ENCODE measurements at regions not wholly inside any gene's neighbourhood (a gene's known extent, or its start where the extent isn't known, plus 50 kb on each side); places are given as distances from the start of the nearest gene placed in this dataset.

- Histone ChIP-seq H4K20me1 (replicated peaks; ENCODE audit: control insufficient read depth, extremely low read depth, insufficient read depth, low read length) (no peaks in the 10 kb centered on the region), H3K27ac (ENCODE audit: insufficient read depth, low read depth, low read length) (no peak overlapping the region), H3K4me2 (ENCODE audit: insufficient read depth, low read length) (no peak overlapping the region), H3K9me3 (replicated peaks; ENCODE audit: control insufficient read depth, insufficient read depth, low read length) (no peaks in the 10 kb centered on the region), H3K79me2 (ENCODE audit: control insufficient read depth, insufficient read depth, low read length) (no peaks in the 10 kb centered on the region), H3K9ac (replicated peaks; ENCODE audit: extremely low read depth, insufficient read depth, low read length) (no peak overlapping the region), H3K4me3 (replicated peaks in 1 of 3; ENCODE audit: insufficient read depth in 1 of 3, low read depth in 1 of 3, low read length in 3 of 3) (no peak overlapping the region), H3K9me1 (replicated peaks; ENCODE audit: control insufficient read depth, extremely low read depth, insufficient read depth, low read length) (no peaks in the 10 kb centered on the region), H2AFZ (ENCODE audit: low read depth, low read length) (no peak overlapping the region), H3K4me1 (ENCODE audit: control insufficient read depth, extremely low read depth, insufficient read depth, low read length) (no peaks in the 10 kb centered on the region), H3K27me3 (ENCODE audit: control insufficient read depth in 2 of 2, insufficient read depth in 2 of 2, low read length in 2 of 2) (peaks cover 2 to 3% of the 10 kb centered on the region in 2 experiments), H3K36me3 (ENCODE audit: control insufficient read depth in 2 of 2, extremely low read depth in 1 of 2, insufficient read depth in 2 of 2, low read length in 2 of 2) (no peaks in the 10 kb centered on the region)
- DNase-seq (ENCODE audit: low read depth, low spot score) = no peak
- BruUV-seq (replicated peaks) = no TSS peak
- FAIRE-seq = no peak
- dilution Hi-C loops (cut with MboI; ENCODE audit: extremely low pct_ligation_motif_present, low sequenced_read_pairs) (no loop called here), intact Hi-C loops (cut with micrococcal nuclease) (no loop called here)
- TF ChIP-seq POLR2AphosphoS5 (IDR thresholded peaks at IDR 0.05; ENCODE audit: insufficient read depth, low read depth, low read length) (no peak), EZH2 (IDR thresholded peaks at IDR 0.05; ENCODE audit: borderline replicate concordance, low read depth, low read length, severe bottlenecking) (no peak), MYC (IDR thresholded peaks at IDR 0.05; ENCODE audit: low read depth, low read length) (no peak), POLR2A (IDR thresholded peaks at IDR 0.05; ENCODE audit: low read depth, low read length) (no peak), GATA2 (IDR thresholded peaks at IDR 0.05; ENCODE audit: insufficient read depth, insufficient read length, low read depth, low read length) (no peak), JUN (IDR thresholded peaks at IDR 0.05; ENCODE audit: borderline replicate concordance, insufficient read depth, insufficient read length, low read depth) (no peak), FOS (IDR thresholded peaks at IDR 0.05; ENCODE audit: borderline replicate concordance, insufficient read depth, low read length) (no peak)
- TF ChIP-seq, protein P1, sequence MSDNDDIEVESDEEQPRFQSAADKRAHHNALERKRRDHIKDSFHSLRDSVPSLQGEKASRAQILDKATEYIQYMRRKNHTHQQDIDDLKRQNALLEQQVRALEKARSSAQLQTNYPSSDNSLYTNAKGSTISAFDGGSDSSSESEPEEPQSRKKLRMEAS (IDR thresholded peaks at IDR 0.05; ENCODE audit: insufficient read depth, insufficient read length) = no peak
- TF ChIP-seq, protein P2, sequence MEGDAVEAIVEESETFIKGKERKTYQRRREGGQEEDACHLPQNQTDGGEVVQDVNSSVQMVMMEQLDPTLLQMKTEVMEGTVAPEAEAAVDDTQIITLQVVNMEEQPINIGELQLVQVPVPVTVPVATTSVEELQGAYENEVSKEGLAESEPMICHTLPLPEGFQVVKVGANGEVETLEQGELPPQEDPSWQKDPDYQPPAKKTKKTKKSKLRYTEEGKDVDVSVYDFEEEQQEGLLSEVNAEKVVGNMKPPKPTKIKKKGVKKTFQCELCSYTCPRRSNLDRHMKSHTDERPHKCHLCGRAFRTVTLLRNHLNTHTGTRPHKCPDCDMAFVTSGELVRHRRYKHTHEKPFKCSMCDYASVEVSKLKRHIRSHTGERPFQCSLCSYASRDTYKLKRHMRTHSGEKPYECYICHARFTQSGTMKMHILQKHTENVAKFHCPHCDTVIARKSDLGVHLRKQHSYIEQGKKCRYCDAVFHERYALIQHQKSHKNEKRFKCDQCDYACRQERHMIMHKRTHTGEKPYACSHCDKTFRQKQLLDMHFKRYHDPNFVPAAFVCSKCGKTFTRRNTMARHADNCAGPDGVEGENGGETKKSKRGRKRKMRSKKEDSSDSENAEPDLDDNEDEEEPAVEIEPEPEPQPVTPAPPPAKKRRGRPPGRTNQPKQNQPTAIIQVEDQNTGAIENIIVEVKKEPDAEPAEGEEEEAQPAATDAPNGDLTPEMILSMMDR (IDR thresholded peaks at IDR 0.05; ENCODE audit: extremely low read depth in 1 of 2, insufficient read depth in 1 of 2, low read depth in 1 of 2, low read length in 2 of 2) = no peak
- POLR2A ChIA-PET = no interaction called here
- CTCF ChIA-PET = no interaction called here
These were observed 197.4 kb downstream of the HAUS1 start for GRCh38 chr18:46301571-46301970.
